VCaP (cell line): ENCODE measurements at regions not wholly inside any gene's neighbourhood (a gene's known extent, or its start where the extent isn't known, plus 50 kb on each side); places are given as distances from the start of the nearest gene placed in this dataset.
"Not testable (repeated sequence)": the region's sequence is repeated elsewhere in the genome, so short reads cannot be mapped to it uniquely, and the experiment has no call there.

Source experiments
- H3K27ac ChIP-seq: fragments of 450-650 bp; 2 replicates; pipeline ENCODE4 v1.5.1; 2017
- TF ChIP-seq, protein P1 (sequence below): fragments of 450-650 bp; conservative IDR thresholded peaks from 2 replicates; pipeline ENCODE4 v1.5.1; 2017; ENCODE audit warnings: mild to moderate bottlenecking, moderate library complexity

GRCh38 chr2:147600646-147601045 lies 244.2 kb upstream of the ACVR2A start:
- TF ChIP-seq, protein P1, sequence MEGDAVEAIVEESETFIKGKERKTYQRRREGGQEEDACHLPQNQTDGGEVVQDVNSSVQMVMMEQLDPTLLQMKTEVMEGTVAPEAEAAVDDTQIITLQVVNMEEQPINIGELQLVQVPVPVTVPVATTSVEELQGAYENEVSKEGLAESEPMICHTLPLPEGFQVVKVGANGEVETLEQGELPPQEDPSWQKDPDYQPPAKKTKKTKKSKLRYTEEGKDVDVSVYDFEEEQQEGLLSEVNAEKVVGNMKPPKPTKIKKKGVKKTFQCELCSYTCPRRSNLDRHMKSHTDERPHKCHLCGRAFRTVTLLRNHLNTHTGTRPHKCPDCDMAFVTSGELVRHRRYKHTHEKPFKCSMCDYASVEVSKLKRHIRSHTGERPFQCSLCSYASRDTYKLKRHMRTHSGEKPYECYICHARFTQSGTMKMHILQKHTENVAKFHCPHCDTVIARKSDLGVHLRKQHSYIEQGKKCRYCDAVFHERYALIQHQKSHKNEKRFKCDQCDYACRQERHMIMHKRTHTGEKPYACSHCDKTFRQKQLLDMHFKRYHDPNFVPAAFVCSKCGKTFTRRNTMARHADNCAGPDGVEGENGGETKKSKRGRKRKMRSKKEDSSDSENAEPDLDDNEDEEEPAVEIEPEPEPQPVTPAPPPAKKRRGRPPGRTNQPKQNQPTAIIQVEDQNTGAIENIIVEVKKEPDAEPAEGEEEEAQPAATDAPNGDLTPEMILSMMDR = no peak
- no peak overlapping the region for H3K27ac ChIP-seq

DNA sequence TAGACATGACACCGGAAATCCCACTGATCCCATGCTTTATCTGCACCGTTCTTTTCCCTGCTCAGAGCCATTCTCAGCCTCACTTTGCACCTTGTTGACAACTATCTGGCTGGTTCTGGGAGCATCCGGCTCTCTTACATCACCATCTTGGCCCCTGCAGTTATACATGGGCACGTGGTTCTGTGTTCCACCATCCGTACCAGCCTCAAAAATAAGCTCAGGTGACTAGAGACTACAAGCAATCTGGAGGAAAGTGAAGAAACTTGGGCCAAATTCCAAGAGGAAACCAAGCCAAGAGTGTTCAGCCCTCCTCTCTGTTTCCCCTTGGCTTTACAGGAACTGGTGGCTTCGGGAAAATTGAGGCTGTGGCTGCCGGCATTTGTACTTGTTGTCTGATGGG lies 244.6 kb upstream of the ACVR2A start:
- H3K27ac ChIP-seq = no peak overlapping the region
- TF ChIP-seq, protein P1 = no peak

- TF ChIP-seq, protein P1 = no peak
Measured at GRCh38 chr2:147595200-147595599, 249.6 kb upstream of the ACVR2A start.

DNA sequence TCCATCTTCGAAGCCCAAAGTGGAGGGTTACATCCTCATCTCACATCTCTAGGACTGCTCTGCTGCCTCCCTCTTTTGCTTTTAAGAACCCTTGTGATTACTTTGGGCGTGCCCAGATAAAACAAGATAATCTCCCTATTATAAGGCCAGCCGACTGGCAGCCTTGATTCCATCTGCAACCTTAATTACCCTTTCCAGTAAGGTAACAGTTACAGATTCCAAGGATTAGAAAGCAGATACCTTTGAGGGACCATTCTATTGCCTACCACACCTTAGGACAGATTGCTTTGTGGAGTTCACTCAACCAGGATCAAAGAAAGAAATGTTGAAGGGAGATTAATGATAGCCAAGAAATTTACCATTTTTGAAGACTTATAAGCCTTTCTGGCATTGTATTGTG lies 250.8 kb upstream of the ACVR2A start:
- no peak overlapping the region for H3K27ac ChIP-seq
- TF ChIP-seq, protein P1 = no peak

More at GRCh38 chr2:147595200-147595599, 249.6 kb upstream of the ACVR2A start:
- no peak overlapping the region for H3K27ac ChIP-seq

- not testable (repeated sequence) for H3K27ac ChIP-seq
Measured at GRCh38 chr2:147592784-147593183, 252.0 kb upstream of the ACVR2A start.

GRCh38 chr2:147589127-147589526 lies 255.7 kb upstream of the ACVR2A start:
- TF ChIP-seq, protein P1 = no peak
- no peak overlapping the region for H3K27ac ChIP-seq

- TF ChIP-seq, protein P1 = no peak
- H3K27ac ChIP-seq = no peak overlapping the region
Measured at GRCh38 chr2:147588191-147588590, 256.6 kb upstream of the ACVR2A start.

- TF ChIP-seq, protein P1 = no peak
- H3K27ac ChIP-seq = no peak overlapping the region
Measured at GRCh38 chr2:147578529-147578928, 266.3 kb upstream of the ACVR2A start.
